Retina (tissue), 1 donor: ENCODE measurements at regions not wholly inside any gene's neighbourhood (a gene's known extent, or its start where the extent isn't known, plus 50 kb on each side); places are given as distances from the start of the nearest gene placed in this dataset.

Experiments
- DNase-seq: peaks from one replicate; pipeline ENCODE4 v3.0.0-alpha.2; 2016

DNA sequence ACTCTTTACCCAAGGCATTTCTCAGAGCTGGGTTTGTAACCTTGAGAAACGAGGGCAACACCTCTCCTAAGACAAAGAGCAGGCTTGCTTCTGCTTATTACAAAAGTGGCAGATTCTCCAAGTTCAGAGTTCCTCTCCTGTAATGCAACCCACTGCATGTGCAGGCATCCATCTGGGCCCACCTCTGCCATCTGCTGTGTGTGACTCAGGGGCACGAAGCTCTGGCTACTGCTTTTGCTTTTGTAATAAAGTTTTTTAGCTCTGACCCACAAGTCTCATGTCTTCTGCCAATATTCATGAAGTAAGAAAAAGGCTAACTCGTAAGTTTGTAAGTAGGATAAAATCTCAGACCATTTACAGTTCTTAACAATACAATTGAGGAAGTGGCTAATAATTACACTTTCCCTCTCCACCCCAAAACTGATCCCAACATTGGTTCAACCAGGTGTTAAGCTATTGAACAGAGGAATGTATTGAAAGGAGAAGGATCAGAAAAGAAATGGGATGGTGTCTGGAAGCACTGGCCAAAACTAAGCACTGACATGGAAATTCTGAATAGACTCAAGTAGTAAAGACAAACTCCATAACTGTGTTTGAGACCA lies 51.7 kb upstream of the SMLR1 start:
- no peak for DNase-seq

DNA sequence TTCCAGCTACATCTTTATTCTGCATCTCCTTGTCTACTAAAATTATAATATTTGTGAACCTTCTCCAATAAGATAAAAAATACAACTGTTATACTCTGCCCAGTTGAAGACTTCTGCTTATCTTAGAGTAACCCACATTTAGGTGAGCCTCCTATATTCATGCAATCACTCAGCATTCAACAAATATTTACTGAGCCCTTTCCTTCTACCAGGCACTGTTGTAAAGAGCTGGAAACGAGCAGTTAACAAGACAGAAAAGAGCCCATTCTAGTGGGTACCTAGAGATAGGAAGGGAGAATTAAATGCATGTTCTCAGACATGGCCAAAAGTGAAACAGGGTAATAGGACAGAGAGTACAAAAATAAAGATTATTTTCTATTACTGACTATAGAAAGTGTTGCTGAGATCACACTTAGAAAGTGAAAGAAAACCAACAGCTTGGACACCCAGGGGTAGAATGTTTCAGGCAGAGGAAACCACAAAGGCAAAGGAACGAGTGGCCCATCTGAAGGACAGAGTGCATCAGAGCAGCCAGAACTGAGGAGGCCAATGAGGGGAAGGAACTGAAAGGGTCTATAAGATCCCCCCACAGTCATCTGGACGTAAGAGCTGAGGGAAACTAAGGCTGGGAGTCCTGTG lies 50.8 kb upstream of the SMLR1 start:
- DNase-seq, result no peak
